Esophagus squamous epithelium (tissue), 4 donors: ENCODE measurements at regions not wholly inside any gene's neighbourhood (a gene's known extent, or its start where the extent isn't known, plus 50 kb on each side); places are given as distances from the start of the nearest gene placed in this dataset.

ENCODE experiments used
- CTCF ChIP-seq, 6 experiments: fragments of 450-650 bp in 4 of 6; fragments of 200-600 bp in 2 of 6; sonication (generic) in 2 of 6; IDR thresholded peaks; one replicate each; pipeline ENCODE4 v1.5.1; 2016 to 2019; ENCODE audit warnings: antibody characterized with exemption in 6 of 6, mild to moderate bottlenecking in 4 of 6, moderate library complexity in 4 of 6
- POLR2A ChIP-seq, 4 donors: fragments of 450-650 bp; IDR thresholded peaks; one replicate each; pipeline ENCODE4 v1.6.1; 2017; ENCODE audit warnings: antibody characterized with exemption in 4 of 4, mild to moderate bottlenecking in 4 of 4, moderate library complexity in 3 of 4

- TF ChIP-seq CTCF (IDR thresholded peaks at IDR 0.05): no peak
- TF ChIP-seq POLR2A (IDR thresholded peaks at IDR 0.05): no peak
Observed at GRCh38 chr16:51228097-51228659, 77.1 kb upstream of the SALL1 start.
